ENCODE measurements at regions not wholly inside any gene's neighbourhood (a gene's known extent, or its start where the extent isn't known, plus 50 kb on each side); places are given as distances from the start of the nearest gene placed in this dataset.

- Histone ChIP-seq H3K27me3 (replicated peaks; ENCODE audit: control insufficient read depth, insufficient read depth, low read length) (no peaks in the 10 kb centered on the region), H3K36me3 (ENCODE audit: control insufficient read depth, insufficient read depth, low read length) (no peaks in the 10 kb centered on the region), H3K4me3 (replicated peaks; ENCODE audit: low read depth, low read length) (no peak overlapping the region)
- TF ChIP-seq, protein P1, sequence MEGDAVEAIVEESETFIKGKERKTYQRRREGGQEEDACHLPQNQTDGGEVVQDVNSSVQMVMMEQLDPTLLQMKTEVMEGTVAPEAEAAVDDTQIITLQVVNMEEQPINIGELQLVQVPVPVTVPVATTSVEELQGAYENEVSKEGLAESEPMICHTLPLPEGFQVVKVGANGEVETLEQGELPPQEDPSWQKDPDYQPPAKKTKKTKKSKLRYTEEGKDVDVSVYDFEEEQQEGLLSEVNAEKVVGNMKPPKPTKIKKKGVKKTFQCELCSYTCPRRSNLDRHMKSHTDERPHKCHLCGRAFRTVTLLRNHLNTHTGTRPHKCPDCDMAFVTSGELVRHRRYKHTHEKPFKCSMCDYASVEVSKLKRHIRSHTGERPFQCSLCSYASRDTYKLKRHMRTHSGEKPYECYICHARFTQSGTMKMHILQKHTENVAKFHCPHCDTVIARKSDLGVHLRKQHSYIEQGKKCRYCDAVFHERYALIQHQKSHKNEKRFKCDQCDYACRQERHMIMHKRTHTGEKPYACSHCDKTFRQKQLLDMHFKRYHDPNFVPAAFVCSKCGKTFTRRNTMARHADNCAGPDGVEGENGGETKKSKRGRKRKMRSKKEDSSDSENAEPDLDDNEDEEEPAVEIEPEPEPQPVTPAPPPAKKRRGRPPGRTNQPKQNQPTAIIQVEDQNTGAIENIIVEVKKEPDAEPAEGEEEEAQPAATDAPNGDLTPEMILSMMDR (IDR thresholded peaks at IDR 0.05; ENCODE audit: insufficient read depth, low read length, poor library complexity, severe bottlenecking) = no peak
- DNase-seq (ENCODE audit: extremely low read depth, insufficient read length) = peak; percentile 31
Observed at GRCh38 chr7:69545175-69545574, 53.1 kb upstream of the AUTS2 start.

Data from GM06990 (cell line).